ENCODE measurements at regions not wholly inside any gene's neighbourhood (a gene's known extent, or its start where the extent isn't known, plus 50 kb on each side); places are given as distances from the start of the nearest gene placed in this dataset.
"Not testable (repeated sequence)": the region's sequence is repeated elsewhere in the genome, so short reads cannot be mapped to it uniquely, and the experiment has no call there.

GRCh38 chr4:14399848-14400247 lies 602.4 kb upstream of the CPEB2 start:
- DNase-seq: no peak

GRCh38 chr4:14400307-14400706 lies 602.0 kb upstream of the CPEB2 start:
- no peak for DNase-seq

GRCh38 chr4:14403132-14403531 lies 599.1 kb upstream of the CPEB2 start:
- DNase-seq: no peak

- DNase-seq: no peak
Observed at GRCh38 chr4:14404730-14405129, 597.6 kb upstream of the CPEB2 start.

- DNase-seq: no peak
Observed at GRCh38 chr4:14410516-14410915, 591.8 kb upstream of the CPEB2 start.

- DNase-seq: no peak
Observed at GRCh38 chr4:14415146-14415545, 587.1 kb upstream of the CPEB2 start.

GRCh38 chr4:14419516-14419915 lies 582.8 kb upstream of the CPEB2 start:
- no peak for DNase-seq

GRCh38 chr4:14426297-14426696 lies 576.0 kb upstream of the CPEB2 start:
- DNase-seq: not testable (repeated sequence)

- no peak for DNase-seq
Observed at GRCh38 chr4:14428125-14428524, 574.2 kb upstream of the CPEB2 start.

- DNase-seq: no peak
Observed at GRCh38 chr4:14431155-14432134, 570.8 kb upstream of the CPEB2 start.

GRCh38 chr4:14434483-14434882 lies 567.8 kb upstream of the CPEB2 start:
- DNase-seq: no peak

- DNase-seq: no peak
Observed at GRCh38 chr4:14434916-14435315, 567.4 kb upstream of the CPEB2 start.

GRCh38 chr4:14441561-14441960 lies 560.7 kb upstream of the CPEB2 start:
- DNase-seq: no peak

GRCh38 chr4:14445882-14446281 lies 556.4 kb upstream of the CPEB2 start:
- DNase-seq: no peak

- no peak for DNase-seq
Observed at GRCh38 chr4:14446311-14446710, 556.0 kb upstream of the CPEB2 start.

- DNase-seq: no peak
Observed at GRCh38 chr4:14446904-14447303, 555.4 kb upstream of the CPEB2 start.

GRCh38 chr4:14449308-14449707 lies 553.0 kb upstream of the CPEB2 start:
- DNase-seq: no peak

GRCh38 chr4:14452001-14452400 lies 550.3 kb upstream of the CPEB2 start:
- DNase-seq: no peak

GRCh38 chr4:14452764-14453163 lies 549.5 kb upstream of the CPEB2 start:
- DNase-seq: no peak

GRCh38 chr4:14458463-14458862 lies 543.8 kb upstream of the CPEB2 start:
- no peak for DNase-seq

GRCh38 chr4:14465057-14465456 lies 537.2 kb upstream of the CPEB2 start:
- no peak for DNase-seq

GRCh38 chr4:14465507-14465906 lies 536.8 kb upstream of the CPEB2 start:
- no peak for DNase-seq

- DNase-seq: no peak
Observed at GRCh38 chr4:14478504-14478903, 523.8 kb upstream of the CPEB2 start.

GRCh38 chr4:14496408-14496807 lies 505.9 kb upstream of the CPEB2 start:
- DNase-seq: no peak

- no peak for DNase-seq
Observed at GRCh38 chr4:14496969-14497368, 505.3 kb upstream of the CPEB2 start.
